ENCODE measurements at regions not wholly inside any gene's neighbourhood (a gene's known extent, or its start where the extent isn't known, plus 50 kb on each side); places are given as distances from the start of the nearest gene placed in this dataset.

- DNase-seq: no peak
Measured at GRCh38 chr5:4137781-4138180, 542.1 kb downstream of the IRX1 start.

GRCh38 chr5:4142842-4143241, 547.2 kb downstream of the IRX1 start:
- no peak for DNase-seq

- DNase-seq: no peak
Measured at GRCh38 chr5:4144411-4145007, 548.9 kb downstream of the IRX1 start.

GRCh38 chr5:4145511-4145910, 549.9 kb downstream of the IRX1 start:
- DNase-seq: no peak

GRCh38 chr5:4148009-4148408, 552.4 kb downstream of the IRX1 start:
- no peak for DNase-seq

- no peak for DNase-seq
Measured at GRCh38 chr5:4150067-4150466, 554.4 kb downstream of the IRX1 start.

- DNase-seq: no peak
Measured at GRCh38 chr5:4156153-4156552, 560.5 kb downstream of the IRX1 start.

- DNase-seq: no peak
Measured at GRCh38 chr5:4156889-4157288, 561.3 kb downstream of the IRX1 start.

- DNase-seq: no peak
Measured at GRCh38 chr5:4158750-4159447, 563.3 kb downstream of the IRX1 start.

GRCh38 chr5:4159681-4160080, 564.0 kb downstream of the IRX1 start:
- DNase-seq: no peak

- DNase-seq: no peak
Measured at GRCh38 chr5:4164167-4164566, 568.5 kb downstream of the IRX1 start.

- no peak for DNase-seq
Measured at GRCh38 chr5:4180703-4181102, 585.1 kb downstream of the IRX1 start.

- no peak for DNase-seq
Measured at GRCh38 chr5:4182144-4182543, 586.5 kb downstream of the IRX1 start.

- no peak for DNase-seq
Measured at GRCh38 chr5:4185127-4185526, 589.5 kb downstream of the IRX1 start.

- no peak for DNase-seq
Measured at GRCh38 chr5:4188704-4189103, 593.1 kb downstream of the IRX1 start.

- no peak for DNase-seq
Measured at GRCh38 chr5:4189317-4189716, 593.7 kb downstream of the IRX1 start.

GRCh38 chr5:4191041-4191440, 595.4 kb downstream of the IRX1 start:
- DNase-seq: no peak

GRCh38 chr5:4191703-4192102, 596.1 kb downstream of the IRX1 start:
- no peak for DNase-seq

- no peak for DNase-seq
Measured at GRCh38 chr5:4192111-4192510, 596.5 kb downstream of the IRX1 start.

- no peak for DNase-seq
Measured at GRCh38 chr5:4196744-4197143, 601.1 kb downstream of the IRX1 start.

- no peak for DNase-seq
Measured at GRCh38 chr5:4197151-4197550, 601.5 kb downstream of the IRX1 start.

- DNase-seq: no peak
Measured at GRCh38 chr5:4198461-4198860, 602.8 kb downstream of the IRX1 start.

GRCh38 chr5:4199049-4199841, 603.6 kb downstream of the IRX1 start:
- DNase-seq: no peak

GRCh38 chr5:4203146-4203545, 607.5 kb downstream of the IRX1 start:
- DNase-seq: no peak
